SK-N-SH (cell line): ENCODE measurements at regions not wholly inside any gene's neighbourhood (a gene's known extent, or its start where the extent isn't known, plus 50 kb on each side); places are given as distances from the start of the nearest gene placed in this dataset.

ENCODE experiments used
- CTCF ChIA-PET: fragments of 300-600, 350-600 bp; formaldehyde crosslinking; extraction: SDS; loops from one replicate; lab custom pipeline; 2021; lab: Yijun Ruan, JAX
- POLR2A ChIA-PET: fragments of 350-600 bp; sonication (Branson Sonifier 250); formaldehyde crosslinking; extraction: SDS; loops from one replicate; lab custom pipeline; 2020; ENCODE audit warnings: antibody characterized with exemption, inconsistent platforms; lab: Yijun Ruan, JAX
- DNase-seq: peaks from one replicate; pipeline ENCODE4 v3.0.0; 2012
- H2AFZ ChIP-seq: fragments of 200-600 bp; sonication (generic); 2 replicates; pipeline ENCODE4 v1.8.1; 2016; ENCODE audit warnings: antibody characterized with exemption, mild to moderate bottlenecking, low read depth
- H3F3A ChIP-seq: fragments of 200-600 bp; sonication (generic); replicated peaks from 2 replicates; pipeline ENCODE3; 2016; ENCODE audit warnings: antibody characterized with exemption, mild to moderate bottlenecking; ENCODE audit not compliant: insufficient read depth
- H3K27ac ChIP-seq, 2 experiments: fragments of 200-500 bp in 1 of 2; fragments of 200-600 bp in 1 of 2; sonication (Bioruptor generic) in 1 of 2; sonication (generic), shearing (Covaris generic) in 1 of 2; 2 replicates each; pipeline versions ENCODE4 v1.5.1 to v1.6.1; 2014 to 2016; ENCODE audit warnings: low read depth in 2 of 2, inconsistent platforms in 1 of 2, low read length in 1 of 2, mild to moderate bottlenecking in 1 of 2, mixed read lengths in 1 of 2
- H3K27me3 ChIP-seq: fragments of 200-600 bp; sonication (generic), shearing (Covaris generic); 2 replicates; pipeline ENCODE4 v1.6.1; 2016; ENCODE audit warnings: mixed run types; ENCODE audit not compliant: insufficient read depth
- H3K36me3 ChIP-seq, 2 experiments: fragments of 200-500 bp in 1 of 2; fragments of 200-600 bp in 1 of 2; sonication (Bioruptor generic) in 1 of 2; sonication (generic) in 1 of 2; replicated peaks in 1 of 2; 2 replicates each; pipeline versions ENCODE3 to v1.5.1; 2014 to 2016; ENCODE audit warnings: low read length in 1 of 2, mild to moderate bottlenecking in 1 of 2; ENCODE audit not compliant: insufficient read depth in 2 of 2, control insufficient read depth in 1 of 2
- H3K4me1 ChIP-seq, 2 experiments: fragments of 200-500 bp in 1 of 2; fragments of 200-600 bp in 1 of 2; sonication (Bioruptor generic) in 1 of 2; sonication (generic), shearing (Covaris generic) in 1 of 2; 2 replicates each; pipeline versions ENCODE4 v1.5.1 to v1.6.1; 2014 to 2016; ENCODE audit warnings: low read depth in 1 of 2, low read length in 1 of 2, mixed run types in 1 of 2; ENCODE audit not compliant: insufficient read depth in 2 of 2, control insufficient read depth in 1 of 2
- H3K4me2 ChIP-seq: fragments of 200-600 bp; sonication (generic), shearing (Covaris generic); 2 replicates; pipeline ENCODE4 v1.6.1; 2017; ENCODE audit warnings: mixed run types
- H3K4me3 ChIP-seq, 2 experiments: fragments of 200-500 bp in 1 of 2; fragments of 200-600 bp in 1 of 2; sonication (Bioruptor generic) in 1 of 2; sonication (generic), shearing (Covaris generic) in 1 of 2; 2 replicates each; pipeline versions ENCODE4 v1.5.1 to v1.8.1; 2014 to 2016; ENCODE audit warnings: low read depth in 2 of 2, inconsistent platforms in 1 of 2, low read length in 1 of 2, mild to moderate bottlenecking in 1 of 2, mixed read lengths in 1 of 2, moderate library complexity in 1 of 2
- H3K79me2 ChIP-seq: fragments of 200-600 bp; sonication (generic); 2 replicates; pipeline ENCODE4 v1.8.1; 2017; ENCODE audit warnings: mild to moderate bottlenecking; ENCODE audit not compliant: insufficient read depth
- H3K9ac ChIP-seq: fragments of 200-600 bp; sonication (generic); 2 replicates; pipeline ENCODE4 v1.6.1; 2017; ENCODE audit warnings: mixed run types
- H3K9me2 ChIP-seq: fragments of 200-600 bp; sonication (generic); 2 replicates; pipeline ENCODE4 v1.6.1; 2017; ENCODE audit warnings: mixed run types
- H3K9me3 ChIP-seq: fragments of 200-600 bp; sonication (generic); 2 replicates; pipeline ENCODE4 v1.6.1; 2017; ENCODE audit warnings: mixed run types, mild to moderate bottlenecking, moderate library complexity
- H4K20me1 ChIP-seq: fragments of 200-600 bp; sonication (generic); 2 replicates; pipeline ENCODE4 v1.6.1; 2017; ENCODE audit warnings: mild to moderate bottlenecking, mixed run types; ENCODE audit not compliant: insufficient read depth
- EP300 ChIP-seq, 2 experiments: IDR thresholded peaks; 2 replicates each; pipeline versions ENCODE4 v1.4.0 to v1.6.1; 2012; ENCODE audit warnings: borderline replicate concordance in 1 of 2, low read depth in 1 of 2, low read length in 1 of 2
- FOXM1 ChIP-seq: IDR thresholded peaks from 2 replicates; pipeline ENCODE4 v1.4.0; 2012; ENCODE audit warnings: low read depth, mild to moderate bottlenecking
- GABPA ChIP-seq: IDR thresholded peaks from 2 replicates; pipeline ENCODE4 v1.4.0; 2012; ENCODE audit warnings: low read depth, mild to moderate bottlenecking
- GATA2 ChIP-seq: sonication (generic); formaldehyde crosslinking; IDR thresholded peaks from 2 replicates; pipeline ENCODE4 v1.5.0; 2020; ENCODE audit warnings: mild to moderate bottlenecking, missing genetic modification reagents
- JUND ChIP-seq: IDR thresholded peaks from 2 replicates; pipeline ENCODE4 v1.4.0; 2012
- MXI1 ChIP-seq: IDR thresholded peaks from 2 replicates; pipeline ENCODE4 v1.6.1; 2012; ENCODE audit warnings: mild to moderate bottlenecking, low read depth, low read length, improper control_type of control experiment
- POLR2AphosphoS5 ChIP-seq: IDR thresholded peaks from 2 replicates; pipeline ENCODE4 v1.6.1; 2012; ENCODE audit warnings: low read depth, low read length
- RCOR1 ChIP-seq: fragments of 150-350 bp; IDR thresholded peaks from 2 replicates; pipeline ENCODE4 v1.6.1; 2017; ENCODE audit warnings: antibody characterized with exemption, low read length
- SIN3A ChIP-seq: IDR thresholded peaks from 2 replicates; pipeline ENCODE4 v1.6.1; 2012; ENCODE audit warnings: low read depth, mild to moderate bottlenecking, low read length, moderate library complexity, borderline replicate concordance
- TAF1 ChIP-seq: IDR thresholded peaks from 2 replicates; pipeline ENCODE4 v1.6.1; 2012; ENCODE audit warnings: low read depth, mild to moderate bottlenecking, low read length, moderate library complexity, borderline replicate concordance
- TCF12 ChIP-seq: IDR thresholded peaks from 2 replicates; pipeline ENCODE4 v1.4.0; 2012
- TEAD4 ChIP-seq: IDR thresholded peaks from 2 replicates; pipeline ENCODE4 v1.4.0; 2012; ENCODE audit warnings: mild to moderate bottlenecking, borderline replicate concordance; ENCODE audit not compliant: insufficient read depth
- USF2 ChIP-seq: fragments of 150-350 bp; IDR thresholded peaks from 2 replicates; pipeline ENCODE4 v1.6.1; 2017; ENCODE audit warnings: antibody characterized with exemption, low read length, low read depth, borderline replicate concordance
- ZBTB33 ChIP-seq: IDR thresholded peaks from 2 replicates; pipeline ENCODE4 v1.4.0; 2012; ENCODE audit warnings: low read depth, borderline replicate concordance
- WGBS: methylation state at CpG from one replicate; pipeline ENCODE4 v1.1.6; 2017; ENCODE audit warnings: low lambda C conversion rate; 5-methylcytosine and 5-hydroxymethylcytosine counted together
- TF ChIP-seq, protein P1 (sequence below): IDR thresholded peaks from 2 replicates; pipeline ENCODE4 v1.4.0; 2012; ENCODE audit warnings: low read depth, borderline replicate concordance

DNA sequence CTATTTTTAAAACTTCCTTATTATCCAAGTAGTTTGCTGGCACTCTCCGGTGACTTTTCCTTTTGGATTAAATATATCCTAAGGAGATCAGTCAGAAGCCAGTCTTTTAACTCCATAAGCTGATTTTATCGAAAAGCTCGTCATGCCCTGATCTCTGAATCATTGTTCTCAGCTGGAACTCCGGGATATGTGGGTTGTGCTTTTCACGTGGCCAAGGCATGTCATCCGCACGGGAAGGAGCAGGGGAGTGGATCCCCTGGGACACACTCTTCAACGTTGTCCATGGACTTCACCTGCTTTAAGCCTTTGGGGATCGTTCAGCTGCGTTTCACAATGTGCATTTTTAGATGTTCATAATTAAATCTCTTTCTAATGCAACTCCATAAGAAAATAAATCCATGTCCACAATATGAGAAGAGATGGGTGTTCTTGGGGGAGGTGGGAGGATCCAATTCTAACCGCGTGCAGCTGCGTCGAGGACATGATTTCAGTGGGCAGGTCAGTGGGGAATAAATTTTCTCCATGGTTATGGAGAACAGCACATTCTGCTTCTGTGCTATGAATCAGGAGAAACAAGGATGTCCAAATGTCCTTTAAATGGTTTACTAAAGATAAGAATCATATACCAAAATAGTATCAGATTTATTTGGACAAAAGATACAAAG is 229.5 kb upstream of the ADARB2 start:
- TF ChIP-seq EP300 (IDR thresholded peaks at IDR 0.05; ENCODE audit: borderline replicate concordance in 1 of 2, low read depth in 1 of 2, low read length in 1 of 2) (no peak), ZBTB33 (no peak), POLR2AphosphoS5 (no peak), GABPA (no peak), GATA2 (CRISPR knock-in tag) (no peak), SIN3A (no peak)
- Histone ChIP-seq H3K27ac (no peak overlapping the region), H3K4me2 (no peak overlapping the region), H3K9me3 (no peaks in the 10 kb centered on the region), H3K4me3 (no peak overlapping the region), H3K79me2 (no peaks in the 10 kb centered on the region), H3K9me2 (no peaks in the 10 kb centered on the region), H3F3A (no peaks in the 10 kb centered on the region), H2AFZ (no peak overlapping the region), H3K27me3 (no peaks in the 10 kb centered on the region), H3K4me1 (peaks cover 0 to 2% of the 10 kb centered on the region in 2 experiments; a peak in 2 of 4 replicates), H4K20me1 (no peaks in the 10 kb centered on the region), H3K9ac (no peak overlapping the region), H3K36me3 (no peaks in the 10 kb centered on the region)
- ChIA-PET POLR2A (no interaction called here), CTCF (no interaction called here)
- DNase-seq = no peak
- WGBS = 35% methylated on average over 14 of the region's 14 CpGs

- no peaks in the 10 kb centered on the region for H3K9me2 ChIP-seq
- H3K4me2 ChIP-seq = no peak overlapping the region
- H3K36me3 ChIP-seq = no peaks in the 10 kb centered on the region
- H3K4me3 ChIP-seq = no peak overlapping the region
- H3K4me1 ChIP-seq = no peaks in the 10 kb centered on the region; a peak in 1 of 4 replicates
- H3K9me3 ChIP-seq = no peaks in the 10 kb centered on the region
- no peak overlapping the region for H2AFZ ChIP-seq
- H4K20me1 ChIP-seq = no peaks in the 10 kb centered on the region
- ChIA-PET CTCF (interaction anchor here (0.7 kb wide), 1 partner anchor 135 kb away, joined by 3 read pairs; no protein-coding TSS in a partner anchor), POLR2A (no interaction called here)
- no peak for TF ChIP-seq TEAD4
- no peaks in the 10 kb centered on the region for H3F3A ChIP-seq
- no peak overlapping the region for H3K9ac ChIP-seq
- 62% methylated on average over 24 of the region's 24 CpGs for WGBS
- H3K27me3 ChIP-seq = no peaks in the 10 kb centered on the region
- DNase-seq = no peak
- no peaks in the 10 kb centered on the region for H3K79me2 ChIP-seq
- no peak overlapping the region for H3K27ac ChIP-seq
Observed at GRCh38 chr10:1964476-1964875, 227.2 kb upstream of the ADARB2 start.

DNA sequence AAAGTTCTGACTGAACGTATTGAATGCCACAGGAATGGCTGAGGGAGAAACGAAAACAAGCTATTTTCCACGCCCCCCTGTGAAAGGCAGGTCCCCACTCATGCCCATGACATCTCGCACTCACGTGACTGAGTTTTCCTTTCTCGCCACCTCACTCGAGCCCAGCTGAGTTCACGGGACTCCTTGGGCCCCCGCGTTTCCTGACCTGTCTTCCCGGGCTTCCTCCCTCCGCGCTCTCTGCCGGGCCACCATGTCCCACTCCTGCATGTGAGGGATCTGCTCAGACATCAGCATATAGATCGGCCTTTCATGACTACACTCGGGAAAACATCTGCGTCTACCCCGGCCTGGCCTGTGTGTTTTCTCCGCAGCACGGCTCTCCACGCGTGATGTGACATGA is 226.0 kb upstream of the ADARB2 start:
- H3F3A ChIP-seq = no peaks in the 10 kb centered on the region
- H3K9me3 ChIP-seq = no peaks in the 10 kb centered on the region
- H4K20me1 ChIP-seq = no peaks in the 10 kb centered on the region
- ChIA-PET CTCF (interaction anchor here (0.9 kb wide), 1 partner anchor 9 kb away, joined by 3 read pairs; no protein-coding TSS in a partner anchor), POLR2A (no interaction called here)
- no peak for DNase-seq
- no peak overlapping the region for H3K4me3 ChIP-seq
- 54% methylated on average over 22 of the region's 22 CpGs for WGBS
- H3K9ac ChIP-seq = no peak overlapping the region
- no peaks in the 10 kb centered on the region; a peak in 1 of 4 replicates for H3K4me1 ChIP-seq
- no peak overlapping the region for H3K27ac ChIP-seq
- no peak overlapping the region for H2AFZ ChIP-seq
- 0 out of 2 replicates have a peak, but pooled peaks cover 2% of the 10 kb centered on the region for H3K9me2 ChIP-seq
- no peak overlapping the region for H3K4me2 ChIP-seq
- no peaks in the 10 kb centered on the region for H3K79me2 ChIP-seq
- H3K27me3 ChIP-seq = no peaks in the 10 kb centered on the region
- H3K36me3 ChIP-seq = no peaks in the 10 kb centered on the region
- TF ChIP-seq POLR2AphosphoS5 = no peak
- no peak for TF ChIP-seq FOXM1
- TF ChIP-seq TCF12 = no peak
- TF ChIP-seq SIN3A = no peak
- TF ChIP-seq, protein P1, sequence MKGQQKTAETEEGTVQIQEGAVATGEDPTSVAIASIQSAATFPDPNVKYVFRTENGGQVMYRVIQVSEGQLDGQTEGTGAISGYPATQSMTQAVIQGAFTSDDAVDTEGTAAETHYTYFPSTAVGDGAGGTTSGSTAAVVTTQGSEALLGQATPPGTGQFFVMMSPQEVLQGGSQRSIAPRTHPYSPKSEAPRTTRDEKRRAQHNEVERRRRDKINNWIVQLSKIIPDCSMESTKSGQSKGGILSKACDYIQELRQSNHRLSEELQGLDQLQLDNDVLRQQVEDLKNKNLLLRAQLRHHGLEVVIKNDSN = no peak
- TF ChIP-seq USF2 = no peak
- no peak for TF ChIP-seq JUND
- no peak for TF ChIP-seq TEAD4
- no peak for TF ChIP-seq TAF1
- no peak for TF ChIP-seq MXI1
- no peak for TF ChIP-seq RCOR1
- no peak for TF ChIP-seq ZBTB33
